ENCODE measurements at regions not wholly inside any gene's neighbourhood (a gene's known extent, or its start where the extent isn't known, plus 50 kb on each side); places are given as distances from the start of the nearest gene placed in this dataset.

GRCh38 chr12:125272383-125272933, 207.2 kb downstream of the AACS start:
- DNase-seq: no peak

GRCh38 chr12:125276567-125276966, 211.3 kb downstream of the AACS start:
- no peak for DNase-seq

GRCh38 chr12:125280482-125281377, 215.5 kb downstream of the AACS start:
- DNase-seq: no peak

- no peak for DNase-seq
Observed at GRCh38 chr12:125282921-125283320, 217.7 kb downstream of the AACS start.

GRCh38 chr12:125283521-125283920, 218.3 kb downstream of the AACS start:
- DNase-seq: no peak

- DNase-seq: no peak
Observed at GRCh38 chr12:125284087-125284486, 218.9 kb downstream of the AACS start.

GRCh38 chr12:125284945-125285685, 219.9 kb downstream of the AACS start:
- DNase-seq: no peak

GRCh38 chr12:125286005-125286727, 220.9 kb downstream of the AACS start:
- no peak for DNase-seq

- DNase-seq: no peak
Observed at GRCh38 chr12:125287155-125287847, 222.1 kb downstream of the AACS start.

- no peak for DNase-seq
Observed at GRCh38 chr12:125288931-125289928, 224.0 kb downstream of the AACS start.

- DNase-seq: no peak
Observed at GRCh38 chr12:125289970-125290369, 224.7 kb downstream of the AACS start.

- DNase-seq: no peak
Observed at GRCh38 chr12:125292700-125293099, 227.5 kb downstream of the AACS start.

- DNase-seq: no peak
Observed at GRCh38 chr12:125295550-125295949, 230.3 kb downstream of the AACS start.

- no peak for DNase-seq
Observed at GRCh38 chr12:125296701-125297100, 231.5 kb downstream of the AACS start.

GRCh38 chr12:125299840-125300239, 234.6 kb downstream of the AACS start:
- DNase-seq: no peak

GRCh38 chr12:125300249-125300648, 235.0 kb downstream of the AACS start:
- no peak for DNase-seq

GRCh38 chr12:125303337-125303736, 238.1 kb downstream of the AACS start:
- DNase-seq: no peak

- DNase-seq: no peak
Observed at GRCh38 chr12:125304029-125304428, 238.8 kb downstream of the AACS start.

GRCh38 chr12:125305231-125305630, 240.0 kb downstream of the AACS start:
- no peak for DNase-seq

GRCh38 chr12:125310461-125310860, 245.2 kb downstream of the AACS start:
- no peak for DNase-seq

- no peak for DNase-seq
Observed at GRCh38 chr12:125311050-125311449, 245.8 kb downstream of the AACS start.

All from stimulated activated CD8-positive, alpha-beta memory T cell treated with anti-CD3 and anti-CD28 coated beads, Interleukin-4, amount 100 ng/mL, for 48 hours (primary cell).